ENCODE measurements at regions not wholly inside any gene's neighbourhood (a gene's known extent, or its start where the extent isn't known, plus 50 kb on each side); places are given as distances from the start of the nearest gene placed in this dataset.

DNA sequence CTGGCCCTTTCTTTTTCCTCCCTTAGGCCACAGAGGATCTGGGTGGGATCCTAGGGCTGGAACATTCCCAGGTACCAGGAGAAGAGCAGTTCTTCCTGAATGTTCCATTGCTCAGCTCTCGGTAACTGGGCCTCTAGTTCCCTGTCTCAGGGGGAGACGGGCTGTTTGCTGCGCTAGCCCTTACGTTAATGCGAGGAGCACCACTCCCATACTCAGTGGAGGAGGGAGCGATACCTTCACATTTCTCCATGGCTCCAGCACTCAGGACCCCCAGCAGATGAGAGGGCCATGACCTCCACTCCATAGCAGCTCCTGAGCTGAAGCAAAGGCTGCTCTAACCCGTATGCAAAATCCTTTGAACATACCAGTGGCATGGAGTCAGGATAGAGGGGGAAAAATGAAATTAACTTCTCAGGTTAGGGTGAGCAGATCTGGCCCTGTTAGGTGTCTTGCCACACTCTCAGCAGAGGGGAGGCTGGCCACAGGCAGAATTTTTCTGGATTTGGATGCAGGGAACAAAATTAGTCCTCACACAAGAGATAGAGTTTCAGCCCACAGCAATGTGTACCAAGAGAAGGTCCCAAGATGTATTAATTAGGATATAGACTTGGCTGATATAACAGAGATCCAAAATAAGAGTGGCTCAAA, 206.7 kb downstream of the ZFP36L2 start:
- TF ChIP-seq, protein P1, sequence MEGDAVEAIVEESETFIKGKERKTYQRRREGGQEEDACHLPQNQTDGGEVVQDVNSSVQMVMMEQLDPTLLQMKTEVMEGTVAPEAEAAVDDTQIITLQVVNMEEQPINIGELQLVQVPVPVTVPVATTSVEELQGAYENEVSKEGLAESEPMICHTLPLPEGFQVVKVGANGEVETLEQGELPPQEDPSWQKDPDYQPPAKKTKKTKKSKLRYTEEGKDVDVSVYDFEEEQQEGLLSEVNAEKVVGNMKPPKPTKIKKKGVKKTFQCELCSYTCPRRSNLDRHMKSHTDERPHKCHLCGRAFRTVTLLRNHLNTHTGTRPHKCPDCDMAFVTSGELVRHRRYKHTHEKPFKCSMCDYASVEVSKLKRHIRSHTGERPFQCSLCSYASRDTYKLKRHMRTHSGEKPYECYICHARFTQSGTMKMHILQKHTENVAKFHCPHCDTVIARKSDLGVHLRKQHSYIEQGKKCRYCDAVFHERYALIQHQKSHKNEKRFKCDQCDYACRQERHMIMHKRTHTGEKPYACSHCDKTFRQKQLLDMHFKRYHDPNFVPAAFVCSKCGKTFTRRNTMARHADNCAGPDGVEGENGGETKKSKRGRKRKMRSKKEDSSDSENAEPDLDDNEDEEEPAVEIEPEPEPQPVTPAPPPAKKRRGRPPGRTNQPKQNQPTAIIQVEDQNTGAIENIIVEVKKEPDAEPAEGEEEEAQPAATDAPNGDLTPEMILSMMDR (IDR thresholded peaks at IDR 0.05; ENCODE audit: low read depth, low read length, poor library complexity, severe bottlenecking) = no peak
- no peak for TF ChIP-seq EZH2phosphoT487 (IDR thresholded peaks at IDR 0.05; ENCODE audit: borderline replicate concordance, low read length)
